Activated naive CD4-positive, alpha-beta T cell treated with anti-CD3 and anti-CD28 coated beads, Interleukin-2, amount 50 U/mL, for 72 hours (primary cell): ENCODE measurements at regions not wholly inside any gene's neighbourhood (a gene's known extent, or its start where the extent isn't known, plus 50 kb on each side); places are given as distances from the start of the nearest gene placed in this dataset.
"Not testable (repeated sequence)": the region's sequence is repeated elsewhere in the genome, so short reads cannot be mapped to it uniquely, and the experiment has no call there.

ENCODE experiments used
- ATAC-seq, 2 donors: fragments of 150-1000 bp; cut with Tn5 transposase; 2 replicates each; pipeline ENCODE4 v1.10.0; 2021; ENCODE audit warnings: mild to moderate bottlenecking in 2 of 2, moderate library complexity in 2 of 2
- DNase-seq, 2 donors: peaks; one replicate each; pipeline ENCODE4 v3.0.0; 2021 to 2022; ENCODE audit warnings: low spot score in 2 of 2
- H3K27ac Mint-ChIP-seq, 2 donors: one replicate each; pipeline ENCODE4 v1.8.0; 2022; ENCODE audit warnings: mild to moderate bottlenecking in 2 of 2, mixed read lengths in 2 of 2
- H3K36me3 Mint-ChIP-seq, 2 donors: one replicate each; pipeline ENCODE4 v1.8.0; 2022; ENCODE audit warnings: mixed read lengths in 2 of 2
- H3K9me3 Mint-ChIP-seq, 2 donors: one replicate each; pipeline ENCODE4 v1.8.0; 2022; ENCODE audit warnings: mixed read lengths in 2 of 2

DNA sequence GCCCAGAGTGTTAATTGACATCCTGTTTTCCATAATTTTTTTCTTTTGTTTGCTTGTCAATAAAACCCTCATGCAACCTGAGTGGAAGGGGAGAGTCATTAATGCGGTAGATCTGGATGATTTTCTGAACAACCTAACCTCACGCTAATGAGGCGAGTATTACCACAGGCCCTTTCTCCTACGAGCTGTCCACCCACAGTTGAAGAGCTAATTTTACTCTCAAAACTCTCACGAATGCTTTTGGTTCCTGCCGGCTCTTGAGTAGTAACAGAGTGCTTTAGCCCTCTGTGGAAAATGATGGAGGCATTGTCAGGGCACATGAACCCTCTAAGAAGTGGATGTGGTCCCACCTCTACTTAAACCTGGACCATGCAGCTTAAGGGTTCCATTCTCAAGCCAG lies 491.3 kb upstream of the RBFOX1 start:
- DNase-seq: no peak
- no peak for ATAC-seq
- peaks cover 23 to 28% of the 10 kb centered on the region in 2 donors for H3K9me3 Mint-ChIP-seq
- peaks cover 0 to 15% of the 10 kb centered on the region in 2 donors for H3K36me3 Mint-ChIP-seq
- no peak overlapping the region for H3K27ac Mint-ChIP-seq

- DNase-seq (no peak), ATAC-seq (no peak)
- no peaks in the 10 kb centered on the region for H3K36me3 Mint-ChIP-seq
- H3K27ac Mint-ChIP-seq: no peak overlapping the region
- peaks cover 16% of the 10 kb centered on the region in 2 donors for H3K9me3 Mint-ChIP-seq
These were observed 494.9 kb upstream of the RBFOX1 start for GRCh38 chr16:6837722-6838121.

- Mint-ChIP-seq H3K27ac (no peak overlapping the region), H3K9me3 (peaks cover 16% of the 10 kb centered on the region in 2 donors), H3K36me3 (no peaks in the 10 kb centered on the region)
- DNase-seq: no peak
- no peak for ATAC-seq
These were observed 495.9 kb upstream of the RBFOX1 start for GRCh38 chr16:6836766-6837165.

- Mint-ChIP-seq H3K36me3 (no peaks in the 10 kb centered on the region), H3K9me3 (peaks cover 16 to 17% of the 10 kb centered on the region in 2 donors), H3K27ac (no peak overlapping the region)
- no peak for ATAC-seq
- DNase-seq: no peak
These were observed 496.7 kb upstream of the RBFOX1 start for GRCh38 chr16:6835941-6836340.

DNA sequence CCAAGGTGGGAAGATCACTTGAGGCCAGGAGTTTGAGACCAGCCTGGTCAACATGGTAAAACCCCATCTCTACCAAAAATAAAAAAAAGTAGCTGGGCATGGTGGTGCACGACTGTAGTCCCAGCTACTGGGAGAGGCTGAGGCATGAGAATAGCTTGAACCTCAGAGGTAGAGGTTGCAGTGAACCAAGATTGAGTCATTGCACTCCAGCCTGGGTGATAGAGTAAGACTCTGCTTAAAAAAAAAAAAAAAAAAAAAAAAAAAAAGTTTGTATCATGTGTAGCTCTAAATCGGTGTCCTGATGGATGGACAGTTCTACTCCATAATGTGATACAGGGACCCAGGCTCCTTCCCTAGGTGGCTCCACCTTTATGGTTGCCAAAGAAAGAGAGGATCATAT lies 497.1 kb upstream of the RBFOX1 start:
- peaks cover 16 to 22% of the 10 kb centered on the region in 2 donors for H3K9me3 Mint-ChIP-seq
- H3K27ac Mint-ChIP-seq: no peak overlapping the region
- no peak for ATAC-seq
- no peaks in the 10 kb centered on the region for H3K36me3 Mint-ChIP-seq
- DNase-seq: no peak

GRCh38 chr16:6828690-6829089 lies 504.0 kb upstream of the RBFOX1 start:
- ATAC-seq (no peak), DNase-seq (no peak)
- Mint-ChIP-seq H3K36me3 (no peaks in the 10 kb centered on the region), H3K9me3 (peaks cover 14 to 18% of the 10 kb centered on the region in 2 donors), H3K27ac (no peak overlapping the region)

- DNase-seq (no peak), ATAC-seq (no peak)
- H3K9me3 Mint-ChIP-seq: peaks cover 13 to 14% of the 10 kb centered on the region in 2 donors
- H3K27ac Mint-ChIP-seq: no peak overlapping the region
- no peaks in the 10 kb centered on the region for H3K36me3 Mint-ChIP-seq
These were observed 504.7 kb upstream of the RBFOX1 start for GRCh38 chr16:6827931-6828330.

- H3K9me3 Mint-ChIP-seq: peaks cover 13 to 14% of the 10 kb centered on the region in 2 donors
These were observed 505.4 kb upstream of the RBFOX1 start for GRCh38 chr16:6827267-6827666.

GRCh38 chr16:6822041-6822440 lies 510.6 kb upstream of the RBFOX1 start:
- DNase-seq (no peak), ATAC-seq (no peak)
- Mint-ChIP-seq H3K9me3 (peaks cover 14 to 29% of the 10 kb centered on the region in 2 donors), H3K27ac (no peak overlapping the region), H3K36me3 (peaks cover 0 to 10% of the 10 kb centered on the region in 2 donors)

More at GRCh38 chr16:6827267-6827666, 505.4 kb upstream of the RBFOX1 start:
- no peaks in the 10 kb centered on the region for H3K36me3 Mint-ChIP-seq
- ATAC-seq (no peak), DNase-seq (no peak)
- no peak overlapping the region for H3K27ac Mint-ChIP-seq

DNA sequence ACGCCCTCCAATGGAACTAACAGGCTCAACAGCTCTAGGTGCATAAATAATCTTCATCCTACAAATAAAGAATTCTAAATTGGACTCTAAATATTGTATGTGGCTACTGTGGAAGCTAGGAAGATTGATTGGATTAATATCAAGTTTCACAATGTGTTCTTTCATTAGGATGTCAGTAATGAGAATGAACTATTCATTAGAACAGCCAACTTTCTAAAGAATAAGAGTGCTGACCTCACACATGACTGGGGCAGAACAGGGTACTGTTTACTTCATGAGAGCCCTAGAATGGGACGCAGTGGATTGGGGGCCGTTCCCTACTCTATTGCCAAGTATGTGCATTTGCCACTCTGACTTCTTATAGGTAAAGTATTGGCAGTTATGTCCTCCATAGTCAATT lies 528.2 kb upstream of the RBFOX1 start:
- ATAC-seq (no peak), DNase-seq (no peak)
- Mint-ChIP-seq H3K9me3 (peaks cover 16 to 26% of the 10 kb centered on the region in 2 donors), H3K36me3 (peaks cover 0 to 9% of the 10 kb centered on the region in 2 donors), H3K27ac (no peak overlapping the region)

DNA sequence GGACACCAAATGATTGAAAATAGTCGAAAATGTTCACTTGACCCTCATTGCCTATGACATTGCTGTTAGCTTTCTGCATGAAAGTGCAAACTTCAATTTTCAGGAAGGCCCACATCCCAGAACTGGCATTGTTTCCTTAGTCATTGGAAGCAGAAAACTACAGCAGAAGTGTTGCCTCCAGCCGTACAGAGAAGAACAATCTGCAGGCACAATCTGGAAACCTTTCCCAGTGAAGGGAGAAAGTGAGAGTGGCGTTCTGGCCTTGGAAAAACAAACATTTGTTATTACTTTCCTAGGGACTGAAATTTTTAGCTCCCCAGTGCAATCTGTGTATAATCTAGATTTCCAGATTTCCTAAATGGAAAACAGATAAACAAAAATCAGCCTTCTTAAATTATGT lies 529.5 kb upstream of the RBFOX1 start:
- peaks cover 24 to 33% of the 10 kb centered on the region in 2 donors for H3K9me3 Mint-ChIP-seq
- H3K36me3 Mint-ChIP-seq: peaks cover 0 to 9% of the 10 kb centered on the region in 2 donors
- ATAC-seq: no peak
- no peak overlapping the region for H3K27ac Mint-ChIP-seq
- no peak for DNase-seq

- ATAC-seq (no peak), DNase-seq (no peak)
- Mint-ChIP-seq H3K36me3 (peaks cover 0 to 13% of the 10 kb centered on the region in 2 donors), H3K9me3 (peaks cover 29 to 32% of the 10 kb centered on the region in 2 donors), H3K27ac (no peak overlapping the region)
These were observed 535.4 kb upstream of the RBFOX1 start for GRCh38 chr16:6797223-6797622.

DNA sequence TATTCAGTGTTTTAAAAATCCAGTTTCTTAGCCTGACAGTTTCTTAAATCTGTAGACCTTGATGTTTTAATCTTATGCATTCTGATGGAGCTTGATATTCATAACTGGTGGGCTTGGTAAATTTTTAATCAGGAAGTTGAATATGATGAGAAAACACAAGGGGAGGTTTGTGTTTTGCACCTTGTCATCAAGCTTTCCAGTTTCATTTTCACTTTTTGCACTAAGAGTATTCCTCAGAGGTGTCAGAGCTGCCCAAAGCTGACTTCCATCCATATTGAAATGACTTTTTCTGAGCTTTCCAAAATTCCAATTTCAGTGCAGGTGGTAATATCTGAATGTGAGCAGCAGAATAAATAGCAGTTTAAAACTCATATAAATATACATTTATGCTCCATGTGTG lies 555.0 kb upstream of the RBFOX1 start:
- H3K27ac Mint-ChIP-seq: no peak overlapping the region
- H3K36me3 Mint-ChIP-seq: no peaks in the 10 kb centered on the region
- DNase-seq (no peak), ATAC-seq (no peak)
- H3K9me3 Mint-ChIP-seq: peaks cover 4 to 14% of the 10 kb centered on the region in 2 donors

DNA sequence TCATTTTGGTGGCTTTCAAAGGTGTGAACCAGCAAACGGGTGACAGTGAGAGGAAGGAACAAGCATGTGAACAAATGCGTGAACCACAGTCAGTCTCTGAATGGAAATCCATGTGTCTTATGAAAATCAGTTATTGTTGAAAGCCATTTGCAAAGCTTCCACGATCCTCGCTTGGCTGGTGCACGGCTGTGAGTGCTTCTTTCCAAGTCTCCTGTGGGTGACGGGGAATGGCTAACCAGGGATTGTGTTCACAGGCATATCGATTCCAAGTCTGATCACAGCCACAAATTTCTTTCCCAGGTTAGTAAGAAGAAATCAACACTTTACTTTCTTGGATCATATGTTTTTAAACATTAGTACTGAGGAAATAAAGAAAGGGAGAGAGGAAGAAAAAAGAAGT lies 556.9 kb upstream of the RBFOX1 start:
- no peak for ATAC-seq
- Mint-ChIP-seq H3K36me3 (no peaks in the 10 kb centered on the region), H3K9me3 (peaks cover 4 to 14% of the 10 kb centered on the region in 2 donors), H3K27ac (no peak overlapping the region)
- no peak for DNase-seq

DNA sequence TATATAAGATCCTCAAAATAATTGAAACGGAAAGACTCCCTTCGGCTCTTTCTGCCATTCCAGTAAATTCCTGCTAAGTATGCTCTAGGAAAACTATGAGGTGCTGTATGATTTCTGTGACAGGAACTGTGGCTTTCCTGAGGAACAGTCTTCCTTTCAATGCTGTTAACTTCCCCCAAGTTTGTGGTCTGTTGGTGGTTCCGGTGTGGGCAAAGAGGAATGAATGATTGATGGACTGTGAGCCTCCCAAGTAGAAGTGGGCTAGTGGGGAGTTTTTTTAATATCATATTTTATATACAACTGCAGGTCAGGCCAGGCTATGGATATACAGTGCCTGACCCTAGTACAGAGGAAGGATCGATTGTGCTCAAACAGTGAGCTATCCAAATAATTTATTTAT lies 560.7 kb upstream of the RBFOX1 start:
- peaks cover 4 to 9% of the 10 kb centered on the region in 2 donors for H3K9me3 Mint-ChIP-seq
- no peaks in the 10 kb centered on the region for H3K36me3 Mint-ChIP-seq
- no peak for DNase-seq
- no peak overlapping the region for H3K27ac Mint-ChIP-seq
- ATAC-seq: no peak

GRCh38 chr16:6753553-6753952 lies 579.1 kb upstream of the RBFOX1 start:
- Mint-ChIP-seq H3K36me3 (no peaks in the 10 kb centered on the region), H3K9me3 (peaks cover 14 to 22% of the 10 kb centered on the region in 2 donors), H3K27ac (no peak overlapping the region)
- ATAC-seq (no peak), DNase-seq (no peak)

- ATAC-seq: no peak
- DNase-seq: no peak
- peaks cover 13 to 21% of the 10 kb centered on the region in 2 donors for H3K9me3 Mint-ChIP-seq
- no peaks in the 10 kb centered on the region for H3K36me3 Mint-ChIP-seq
- no peak overlapping the region for H3K27ac Mint-ChIP-seq
These were observed 581.5 kb upstream of the RBFOX1 start for GRCh38 chr16:6751191-6751590.

DNA sequence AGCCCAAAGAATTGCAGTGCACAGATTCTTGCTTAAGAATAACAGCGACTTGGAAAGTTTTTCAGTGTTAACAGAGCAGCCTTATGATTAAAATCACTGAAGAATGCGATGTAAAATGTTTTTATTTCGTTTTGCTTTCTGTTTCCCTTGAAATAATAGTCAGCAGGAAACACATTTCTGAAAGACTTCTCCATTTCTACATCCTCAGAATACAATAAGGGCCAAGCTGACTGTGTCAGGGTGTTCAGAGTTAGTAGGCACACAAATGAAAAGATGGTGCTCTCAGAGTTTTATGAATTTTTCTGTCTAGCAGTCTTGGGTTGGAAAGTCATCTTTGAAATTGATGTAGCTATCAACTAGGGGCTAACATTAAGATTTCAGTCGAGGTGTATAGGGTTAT lies 582.9 kb upstream of the RBFOX1 start:
- Mint-ChIP-seq H3K36me3 (no peaks in the 10 kb centered on the region), H3K9me3 (peaks cover 14 to 21% of the 10 kb centered on the region in 2 donors), H3K27ac (no peak overlapping the region)
- no peak for ATAC-seq
- DNase-seq: no peak

DNA sequence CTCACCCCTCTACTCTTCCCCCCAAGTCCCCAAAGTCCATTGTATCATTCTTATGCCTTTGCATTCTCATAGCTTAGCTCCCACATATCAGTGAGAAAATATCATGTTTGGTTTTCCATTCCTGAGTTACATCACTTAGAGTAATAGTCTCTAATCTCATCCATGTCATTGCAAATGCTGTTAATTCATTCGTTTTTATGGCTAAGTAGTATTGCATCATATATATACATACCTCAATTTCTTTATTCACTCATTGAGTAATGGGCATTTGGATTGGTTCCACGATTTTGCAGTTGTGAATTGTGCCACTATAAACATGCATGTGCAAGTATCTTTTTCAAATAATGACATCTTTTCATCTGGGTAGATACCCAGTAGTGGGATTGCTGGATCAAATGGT lies 596.3 kb upstream of the RBFOX1 start:
- H3K9me3 Mint-ChIP-seq: peaks cover 12 to 22% of the 10 kb centered on the region in 2 donors
- H3K36me3 Mint-ChIP-seq: peaks cover 0 to 10% of the 10 kb centered on the region in 2 donors
- H3K27ac Mint-ChIP-seq, DNase-seq, ATAC-seq: not testable (repeated sequence)
